NCI-H1092 (cell line): ENCODE measurements at regions not wholly inside any gene's neighbourhood (a gene's known extent, or its start where the extent isn't known, plus 50 kb on each side); places are given as distances from the start of the nearest gene placed in this dataset.
"Not testable (repeated sequence)": the region's sequence is repeated elsewhere in the genome, so short reads cannot be mapped to it uniquely, and the experiment has no call there.

ENCODE experiments used
- DNase-seq: peaks from one replicate; lab custom pipeline; 2025; lab: John Stamatoyannopoulos, UW

DNA sequence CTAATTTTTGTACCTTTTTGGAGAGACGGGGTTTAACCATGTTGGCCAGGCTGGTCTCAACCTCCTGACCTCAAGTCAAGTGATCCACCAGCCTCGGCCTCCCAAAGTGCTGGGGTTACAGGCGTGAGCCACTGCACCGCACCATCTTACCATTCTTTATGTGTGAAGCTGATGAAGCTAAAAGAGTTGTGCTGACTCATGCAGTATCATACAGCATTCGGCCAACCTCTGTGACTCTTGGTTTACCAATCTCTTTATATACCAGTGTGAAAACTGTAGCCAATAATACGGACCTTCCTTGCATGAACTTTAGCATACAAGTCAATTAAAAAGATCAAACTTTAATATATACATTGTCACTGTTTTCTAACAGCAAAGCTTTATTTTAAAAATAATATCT is 878.2 kb upstream of the MBL2 start:
- DNase-seq = no peak

DNA sequence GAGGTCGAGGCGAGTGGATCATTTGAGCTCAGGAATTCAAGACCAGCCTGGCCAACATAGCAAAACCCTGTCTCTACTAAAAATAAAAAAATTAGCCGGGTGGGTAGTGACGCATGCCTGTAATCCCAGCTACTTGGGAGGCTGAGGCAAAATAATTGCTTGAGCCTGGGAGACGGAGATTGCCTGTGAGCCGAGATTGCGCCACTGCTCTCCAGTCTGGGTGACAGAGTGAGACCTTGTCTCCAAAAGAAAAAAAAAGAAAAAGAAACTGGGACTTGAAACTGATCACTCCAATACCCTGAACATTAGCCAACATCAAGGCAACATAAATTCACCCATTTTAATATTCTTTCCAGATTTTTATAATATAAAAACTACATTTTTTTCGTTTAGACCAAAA is 874.6 kb upstream of the MBL2 start:
- not testable (repeated sequence) for DNase-seq

DNA sequence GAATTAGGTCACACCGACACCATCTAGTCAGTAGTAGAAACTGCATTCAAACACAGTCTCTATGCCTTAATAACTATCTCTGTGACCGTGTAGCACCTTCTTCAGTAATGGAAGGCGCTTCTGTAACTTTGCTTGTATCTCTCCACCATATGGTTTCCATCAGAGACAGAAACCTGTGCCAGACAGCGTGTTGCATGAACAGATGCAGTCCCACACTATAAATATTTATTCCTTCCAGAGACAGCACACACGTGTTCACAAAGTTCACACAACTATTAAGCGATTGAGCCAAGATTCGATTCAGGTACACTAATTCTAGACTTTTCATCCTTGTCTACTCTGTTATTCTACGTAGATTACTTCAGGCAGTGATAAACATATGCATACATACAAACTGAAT is 873.9 kb upstream of the MBL2 start:
- no peak for DNase-seq

GRCh38 chr10:53645951-53646350 is 873.4 kb upstream of the MBL2 start:
- DNase-seq = no peak

DNA sequence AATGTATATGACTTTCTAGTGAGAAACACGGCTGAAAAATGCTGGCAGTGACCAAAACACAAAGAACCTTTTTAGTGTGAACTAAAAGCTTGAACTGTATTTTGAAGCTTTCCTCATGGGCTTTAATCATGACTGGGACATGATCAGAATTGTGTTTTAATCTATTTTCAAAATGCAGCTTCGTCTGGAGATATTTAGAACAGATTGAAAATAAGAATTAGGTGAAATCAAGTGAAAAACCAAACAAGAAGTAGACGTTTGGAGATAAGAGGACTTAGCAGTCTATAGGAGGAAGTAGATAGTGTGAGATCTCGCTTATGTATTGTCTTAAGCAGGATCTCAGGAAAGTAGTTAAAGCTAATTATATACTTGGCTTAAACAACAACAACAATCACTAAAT is 865.4 kb upstream of the MBL2 start:
- no peak for DNase-seq

- DNase-seq = no peak
Measured at GRCh38 chr10:53624722-53625121, 852.1 kb upstream of the MBL2 start.

DNA sequence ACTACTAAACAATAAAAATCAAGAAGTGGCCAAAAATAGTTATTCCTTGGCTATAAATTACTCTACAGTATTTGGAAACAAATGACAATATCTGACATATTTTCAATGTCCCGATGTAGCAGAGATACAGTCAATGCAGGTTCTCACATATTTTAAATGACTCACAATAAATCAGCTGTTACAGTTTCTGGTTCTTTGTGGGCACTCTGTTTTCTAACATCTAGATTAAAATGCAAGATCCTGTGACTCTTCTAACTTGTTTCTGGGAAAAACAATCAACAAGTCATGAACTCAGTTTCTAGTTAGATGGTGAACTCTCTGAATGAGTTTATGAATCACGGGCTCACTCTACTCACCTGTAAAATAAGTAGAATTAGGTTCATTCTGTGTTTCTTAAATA is 849.6 kb upstream of the MBL2 start:
- no peak for DNase-seq

GRCh38 chr10:53619671-53620070 is 847.1 kb upstream of the MBL2 start:
- DNase-seq = no peak

- DNase-seq = no peak
Measured at GRCh38 chr10:53607691-53608090, 835.1 kb upstream of the MBL2 start.

GRCh38 chr10:53606981-53607380 is 834.4 kb upstream of the MBL2 start:
- no peak for DNase-seq

GRCh38 chr10:53601260-53601875 is 828.8 kb upstream of the MBL2 start:
- DNase-seq = peak; percentile 0

- no peak for DNase-seq
Measured at GRCh38 chr10:53598914-53599313, 826.3 kb upstream of the MBL2 start.

GRCh38 chr10:53597835-53598251 is 825.3 kb upstream of the MBL2 start:
- no peak for DNase-seq

GRCh38 chr10:53580465-53580864 is 807.9 kb upstream of the MBL2 start:
- no peak for DNase-seq

GRCh38 chr10:53579773-53580172 is 807.2 kb upstream of the MBL2 start:
- DNase-seq = no peak

- no peak for DNase-seq
Measured at GRCh38 chr10:53574024-53574423, 801.4 kb upstream of the MBL2 start.

- no peak for DNase-seq
Measured at GRCh38 chr10:53573498-53573897, 800.9 kb upstream of the MBL2 start.

DNA sequence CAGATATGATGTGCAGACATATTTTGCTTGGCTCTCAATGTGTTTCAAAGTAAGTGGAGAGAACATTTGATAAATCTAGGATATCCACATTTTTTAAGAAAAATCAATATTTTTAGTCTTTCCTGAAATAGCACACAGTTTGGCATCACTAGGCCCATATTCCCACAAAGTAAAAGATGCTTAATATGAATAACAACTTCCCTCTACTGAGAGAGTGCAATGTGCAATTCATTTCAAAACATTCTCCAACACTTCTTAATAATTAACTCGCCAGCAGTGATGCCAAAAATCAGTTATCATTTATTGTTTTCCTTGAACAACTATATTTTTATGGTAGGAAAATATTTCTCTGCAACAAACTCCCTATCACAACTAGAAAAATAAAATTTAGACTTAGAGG is 800.2 kb upstream of the MBL2 start:
- DNase-seq = no peak

DNA sequence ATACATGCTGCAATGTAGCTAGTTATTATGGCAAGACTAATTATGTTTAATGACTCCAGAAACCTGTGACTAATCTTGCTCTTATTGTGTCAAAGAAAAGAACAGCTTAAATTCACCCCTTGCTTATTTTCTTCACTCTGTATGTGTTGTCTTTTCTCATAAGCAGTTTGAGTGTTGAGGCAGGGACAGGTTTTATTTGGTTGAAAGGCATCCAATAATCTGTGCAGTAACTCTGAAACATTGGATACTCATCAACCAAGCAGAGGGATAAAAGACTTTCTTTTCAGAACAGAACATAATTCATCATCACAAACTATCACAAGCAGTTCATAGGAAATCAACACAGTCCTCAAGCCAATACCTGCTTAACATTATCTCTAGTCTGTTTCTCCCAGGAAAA is 797.6 kb upstream of the MBL2 start:
- no peak for DNase-seq

DNA sequence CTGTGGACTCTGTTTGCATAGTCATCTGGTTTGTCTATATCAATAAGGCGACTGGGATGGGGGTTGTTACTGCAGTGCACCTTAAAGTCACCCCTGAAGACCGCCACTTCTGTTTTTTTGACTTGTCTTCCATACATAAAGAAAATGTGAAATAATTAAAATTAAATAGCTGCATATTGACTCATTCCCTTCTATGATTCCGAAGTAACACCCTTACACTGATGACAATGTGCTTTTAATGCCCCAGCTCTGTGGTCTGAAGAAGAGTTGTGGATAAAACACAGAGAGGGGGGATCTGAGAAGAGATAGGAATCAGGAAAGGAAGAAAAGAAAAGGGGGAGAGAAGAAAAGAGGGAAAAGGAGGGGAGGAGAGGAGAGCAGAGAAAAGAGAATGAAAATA is 796.9 kb upstream of the MBL2 start:
- DNase-seq = no peak

DNA sequence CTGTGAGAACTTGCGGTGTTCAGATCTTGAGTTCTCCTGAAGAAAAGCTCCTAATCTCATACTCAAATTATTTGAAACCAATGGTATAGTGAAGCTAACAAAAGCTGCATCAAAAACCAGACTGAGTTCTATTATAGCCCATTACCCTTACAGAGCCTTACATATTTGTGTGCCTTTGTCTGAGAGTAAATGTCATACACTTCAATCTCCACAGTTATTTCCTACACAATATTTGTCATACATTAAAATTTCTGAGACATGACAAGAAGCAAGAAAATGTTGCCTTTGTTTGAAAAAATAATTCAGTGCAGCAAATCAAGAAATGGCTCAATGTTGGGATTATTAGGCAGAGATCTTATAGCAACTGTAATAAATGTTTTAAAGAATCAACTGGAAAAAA is 776.1 kb upstream of the MBL2 start:
- no peak for DNase-seq

- DNase-seq = no peak
Measured at GRCh38 chr10:53547364-53547763, 774.8 kb upstream of the MBL2 start.

DNA sequence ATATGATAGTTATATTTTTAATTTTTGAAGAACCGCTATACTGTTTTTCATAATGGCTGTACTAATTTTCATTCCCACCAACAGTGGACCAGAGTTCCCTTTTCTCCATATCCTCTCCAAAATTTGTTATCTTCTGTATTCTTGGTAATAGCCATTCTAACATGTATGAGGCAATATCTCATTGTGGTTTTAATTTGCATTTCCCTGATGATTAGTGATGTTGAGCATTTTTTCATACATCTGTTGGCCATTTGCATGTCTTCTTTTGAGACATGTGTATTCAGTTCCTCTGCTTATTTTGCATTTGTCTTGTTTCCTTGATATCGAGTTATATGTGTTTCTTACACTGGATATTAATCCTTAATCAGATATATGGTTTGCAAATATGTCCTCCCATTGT is 770.8 kb upstream of the MBL2 start:
- no peak for DNase-seq

DNA sequence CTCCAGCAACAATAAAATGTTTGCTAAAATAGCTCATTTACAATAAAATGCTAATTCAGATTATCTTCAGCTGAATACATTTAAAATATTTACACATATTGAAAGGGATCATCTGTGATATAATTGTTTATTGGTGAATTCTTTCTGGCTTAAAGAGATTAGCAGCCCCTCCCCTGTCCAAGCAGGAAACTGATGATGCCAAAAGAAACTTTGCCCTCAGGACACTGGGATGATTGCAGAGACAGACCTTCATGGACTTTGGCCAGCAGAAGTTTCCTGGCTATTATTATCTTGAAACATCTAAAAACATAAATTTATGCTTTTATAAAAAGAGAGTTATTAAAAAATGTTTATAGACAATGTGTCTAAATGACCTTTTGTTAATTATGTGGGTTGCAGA is 764.9 kb upstream of the MBL2 start:
- no peak for DNase-seq

DNA sequence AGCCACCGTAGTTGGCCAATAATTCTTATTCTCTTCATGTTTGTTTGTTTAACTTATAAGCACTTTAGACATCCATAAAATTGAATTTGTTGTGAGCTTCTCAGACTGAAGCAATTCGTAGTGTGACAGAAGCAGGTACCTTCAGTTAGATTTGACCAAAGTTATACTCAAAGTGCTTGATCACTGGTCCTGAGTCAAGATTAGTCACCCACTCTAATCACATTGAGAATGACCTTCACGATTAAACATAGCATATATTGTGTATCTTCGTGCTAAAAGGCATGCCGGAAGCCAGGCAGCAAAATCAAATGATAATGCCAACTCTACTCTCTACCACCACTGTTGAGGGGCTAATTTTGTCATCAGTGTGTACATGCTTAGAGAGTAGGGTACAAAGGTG is 763.7 kb upstream of the MBL2 start:
- DNase-seq = no peak
